Omental fat pad (tissue), 3 donors: ENCODE measurements at regions not wholly inside any gene's neighbourhood (a gene's known extent, or its start where the extent isn't known, plus 50 kb on each side); places are given as distances from the start of the nearest gene placed in this dataset.

Experiments used
- ATAC-seq: fragments of 150-250 bp; one replicate; pipeline ENCODE4 v1.9.1; 2016; ENCODE audit warnings: mild to moderate bottlenecking, moderate library complexity; ENCODE audit not compliant: low FRiP score
- DNase-seq: peaks from one replicate; pipeline ENCODE4 v3.0.0-alpha.2; 2019; ENCODE audit warnings: low spot score
- CTCF ChIP-seq, 3 donors: fragments of 450-650 bp; IDR thresholded peaks; one replicate each; pipeline ENCODE4 v1.5.1; 2016 to 2017; ENCODE audit warnings: antibody characterized with exemption in 3 of 3, mild to moderate bottlenecking in 3 of 3, moderate library complexity in 2 of 3

DNA sequence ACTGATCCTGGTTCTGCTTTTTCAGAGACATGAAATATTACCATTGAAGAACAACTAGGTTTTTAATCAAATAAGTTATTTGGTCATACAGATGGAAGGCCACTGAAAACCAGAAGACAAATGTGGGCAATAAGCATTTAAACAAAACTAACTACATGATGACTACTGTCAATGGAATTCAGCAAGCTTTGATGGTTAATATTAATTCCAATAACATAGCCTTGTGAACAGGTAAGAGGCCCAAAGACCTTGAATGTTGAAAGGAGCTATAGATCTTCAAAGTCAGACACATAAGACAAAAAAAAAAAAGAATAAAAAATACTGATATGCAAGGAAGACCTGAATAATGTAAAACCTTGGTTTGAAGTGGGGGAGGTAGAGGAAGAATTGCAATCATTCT, 1955.6 kb upstream of the CELF4 start:
- TF ChIP-seq CTCF (IDR thresholded peaks at IDR 0.05) = no peak
- DNase-seq (no peak), ATAC-seq (no peak)

- DNase-seq (no peak), ATAC-seq (no peak)
- TF ChIP-seq CTCF (IDR thresholded peaks at IDR 0.05) = no peak
These were observed 1954.1 kb upstream of the CELF4 start for GRCh38 chr18:39519741-39520140.

DNA sequence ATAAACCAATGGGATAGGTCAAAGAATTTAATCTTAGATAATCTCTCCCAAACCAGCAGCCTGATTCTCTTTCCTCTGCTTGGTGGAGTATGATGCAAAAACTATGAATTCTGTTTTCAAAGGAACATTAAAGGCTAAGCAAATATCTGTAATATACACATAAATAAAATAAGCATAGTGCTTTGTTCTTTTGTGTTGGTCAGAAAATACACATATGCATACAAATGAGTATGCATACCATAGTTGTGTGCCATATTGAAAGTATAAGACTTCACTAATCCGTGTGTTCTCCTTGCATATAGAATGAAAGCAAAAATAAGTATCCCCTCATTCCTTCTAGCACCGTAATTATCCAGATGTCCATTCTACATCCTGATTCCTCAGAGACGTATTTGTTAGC, 1949.7 kb upstream of the CELF4 start:
- no peak for ATAC-seq

DNA sequence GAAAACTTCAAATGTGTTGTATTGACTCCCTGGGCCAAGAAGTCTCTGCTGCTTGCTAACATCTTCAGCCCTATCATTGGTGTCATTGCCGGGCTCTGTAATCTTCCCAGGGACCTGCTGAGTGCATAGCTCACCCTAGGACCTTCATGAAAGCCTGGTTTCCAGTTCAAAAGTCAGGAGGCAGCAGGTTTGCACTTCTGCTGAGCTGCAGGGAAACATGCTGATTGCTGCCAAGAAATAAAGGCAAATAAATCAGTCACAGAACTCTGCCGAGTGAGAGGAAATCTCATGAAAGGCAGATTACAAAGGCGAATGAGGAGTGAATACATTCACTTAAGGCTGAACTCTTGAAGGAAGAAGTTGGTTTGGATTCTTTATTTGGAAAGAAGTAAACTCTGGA, 1947.6 kb upstream of the CELF4 start:
- DNase-seq (no peak), ATAC-seq (no peak)
- TF ChIP-seq CTCF (IDR thresholded peaks at IDR 0.05) = no peak

More for the DNA sequence above, 1949.7 kb upstream of the CELF4 start:
- DNase-seq = no peak
- TF ChIP-seq CTCF (IDR thresholded peaks at IDR 0.05) = no peak

DNA sequence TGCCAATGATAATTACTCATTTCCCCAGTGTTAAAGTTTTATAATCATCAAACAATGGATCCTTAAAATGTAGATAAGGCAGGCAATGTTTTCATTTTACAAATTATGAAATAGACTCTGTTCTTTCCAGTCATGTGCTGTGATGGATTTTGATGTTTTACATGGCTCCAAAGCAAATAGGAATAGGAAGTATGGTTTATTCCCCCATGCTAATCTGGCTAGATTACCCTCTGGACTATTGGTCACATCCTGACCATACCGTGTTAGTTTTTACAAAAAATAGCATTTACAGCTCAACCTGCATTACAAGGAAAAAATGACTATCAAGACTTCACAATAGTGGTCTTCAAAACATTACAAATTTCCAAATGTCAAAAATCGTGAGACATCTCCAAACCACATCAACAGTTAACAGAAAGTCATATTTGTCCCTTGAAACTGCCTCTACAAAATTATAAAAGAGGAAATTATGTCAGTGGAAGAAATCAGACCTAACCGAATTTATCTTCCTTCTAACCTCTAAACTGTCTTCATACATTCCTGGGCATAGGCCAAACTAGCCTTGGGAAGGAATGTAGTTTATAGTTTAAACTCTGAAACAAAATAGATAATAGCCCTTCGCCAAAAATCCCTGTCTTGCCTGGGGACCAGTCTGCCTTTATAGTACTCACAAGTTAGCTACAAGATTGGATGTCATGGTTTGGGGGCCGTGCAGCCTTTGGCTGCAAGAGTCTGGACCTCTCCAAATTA, 1941.2 kb upstream of the CELF4 start:
- DNase-seq = no peak
- TF ChIP-seq CTCF (IDR thresholded peaks at IDR 0.05) = no peak
- ATAC-seq = no peak

DNA sequence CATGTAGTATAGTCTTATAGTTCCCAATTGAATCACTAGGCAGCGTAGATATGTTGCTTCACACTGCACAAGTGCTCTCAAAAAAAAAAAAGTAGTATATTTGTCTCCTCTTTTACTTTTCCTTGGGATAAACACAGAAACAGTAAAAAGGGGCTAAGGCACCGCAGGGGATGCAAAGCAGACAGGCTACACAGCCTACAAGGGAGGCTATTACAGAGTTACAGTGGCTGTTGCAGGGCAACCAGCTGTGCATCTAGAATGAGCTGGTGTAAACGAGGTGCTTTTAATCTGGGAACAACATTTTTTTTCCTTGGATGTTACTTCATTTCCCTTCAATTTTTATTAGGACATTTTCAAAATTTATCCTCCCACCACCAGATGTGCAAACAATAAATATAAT, 1934.7 kb upstream of the CELF4 start:
- no peak for TF ChIP-seq CTCF (IDR thresholded peaks at IDR 0.05)
- ATAC-seq (no peak), DNase-seq (no peak)

DNA sequence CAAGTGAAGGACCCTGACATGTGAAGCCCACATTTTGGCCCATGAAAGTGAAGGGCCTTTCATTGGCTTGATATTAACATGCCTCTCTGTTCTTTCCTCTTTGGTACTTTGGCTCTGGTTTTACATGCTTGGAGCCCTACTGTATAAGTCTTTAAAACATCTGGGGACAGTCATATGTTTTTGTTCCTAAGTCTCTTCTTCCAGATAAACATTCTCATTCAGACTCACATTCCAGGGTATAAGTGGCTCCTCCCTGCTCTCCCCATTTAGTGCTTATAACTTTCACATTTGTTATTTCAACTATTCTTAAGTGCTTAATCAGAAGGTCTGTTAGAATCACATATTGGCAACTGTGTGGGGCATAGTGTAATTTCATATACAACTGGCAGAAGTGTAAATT, 1932.2 kb upstream of the CELF4 start:
- ATAC-seq (no peak), DNase-seq (no peak)

More for the DNA sequence above, 1932.2 kb upstream of the CELF4 start:
- no peak for TF ChIP-seq CTCF (IDR thresholded peaks at IDR 0.05)
